Body of pancreas (tissue), 4 donors: ENCODE measurements at regions not wholly inside any gene's neighbourhood (a gene's known extent, or its start where the extent isn't known, plus 50 kb on each side); places are given as distances from the start of the nearest gene placed in this dataset.

ENCODE experiments used
- ATAC-seq: fragments of 150-250 bp; one replicate; pipeline ENCODE4 v1.9.1; 2016
- DNase-seq, 4 donors: peaks; one replicate each; pipeline ENCODE4 v3.0.0-alpha.2; 2019
- H3K27ac ChIP-seq, 4 donors: fragments of 200-600 bp; sonication (generic); 1 replicate in 3 of 4; 2 replicates in 1 of 4; pipeline versions ENCODE4 v1.5.1 to v1.6.1; 2016 to 2019; ENCODE audit warnings: mild to moderate bottlenecking in 1 of 4, mixed read lengths in 1 of 4, moderate library complexity in 1 of 4
- H3K27me3 ChIP-seq, 2 donors: fragments of 200-600 bp; sonication (generic); one replicate each; pipeline ENCODE4 v1.6.0; 2016; ENCODE audit warnings: mild to moderate bottlenecking in 1 of 2
- H3K36me3 ChIP-seq, 2 donors: fragments of 200-600 bp; sonication (generic); replicated peaks in 1 of 2; 2 replicates each; pipeline ENCODE4 v1.5.1; 2016; ENCODE audit warnings: low read depth in 2 of 2; ENCODE audit not compliant: insufficient read depth in 1 of 2
- H3K4me1 ChIP-seq: fragments of 200-600 bp; sonication (generic); one replicate; pipeline ENCODE4 v1.6.0; 2016
- H3K4me3 ChIP-seq, 2 donors: fragments of 200-600 bp; sonication (generic); 1 replicate in 1 of 2; 2 replicates in 1 of 2; pipeline ENCODE4 v1.5.1; 2016 to 2019
- H3K9me3 ChIP-seq, 3 donors: fragments of 200-600 bp; sonication (generic); 1 replicate in 2 of 3; 2 replicates in 1 of 3; pipeline ENCODE4 v1.5.1; 2016
- CTCF ChIP-seq, 7 experiments: fragments of 450-650 bp in 4 of 7; fragments of 200-600 bp in 3 of 7; sonication (generic) in 3 of 7; IDR thresholded peaks; one replicate each; pipeline ENCODE4 v1.5.1; 2016 to 2019; ENCODE audit warnings: antibody characterized with exemption in 7 of 7
- POLR2A ChIP-seq, 3 donors: fragments of 450-650 bp; IDR thresholded peaks; one replicate each; pipeline ENCODE4 v1.6.1; 2016; ENCODE audit warnings: antibody characterized with exemption in 3 of 3, mild to moderate bottlenecking in 2 of 3
- WGBS, 2 donors: methylation state at CpG; one replicate each; pipeline ENCODE4 v1.1.5; 2017; 5-methylcytosine and 5-hydroxymethylcytosine counted together
- intact Hi-C: fragments of 100-400 bp; cut with DNase I; formaldehyde crosslinking; loops from one replicate; pipeline ENCODE4 v1.15.1; 2023

- H3K9me3 ChIP-seq = no peaks in the 10 kb centered on the region
- H3K4me1 ChIP-seq = no peaks in the 10 kb centered on the region
- DNase-seq (no peak), ATAC-seq (no peak)
- no peak for TF ChIP-seq POLR2A (IDR thresholded peaks at IDR 0.05)
- TF ChIP-seq CTCF (IDR thresholded peaks at IDR 0.05) = no peak
- H3K36me3 ChIP-seq = no peaks in the 10 kb centered on the region
- intact Hi-C loops = no loop called here
- no peaks in the 10 kb centered on the region for H3K27me3 ChIP-seq
- no peak overlapping the region for H3K27ac ChIP-seq
- no peak overlapping the region for H3K4me3 ChIP-seq
Observed at GRCh38 chr9:13786711-13787110, 507.2 kb upstream of the MPDZ start.

- DNase-seq (peak; percentile 12 to 34 (median 22)), ATAC-seq (no peak)
- WGBS, 2 donors = 73 to 88% methylated on average over 7 of the region's 7 CpGs
- Histone ChIP-seq H3K27me3 (no peaks in the 10 kb centered on the region), H3K4me1 (no peaks in the 10 kb centered on the region), H3K27ac (no peak overlapping the region), H3K36me3 (no peaks in the 10 kb centered on the region), H3K9me3 (no peaks in the 10 kb centered on the region), H3K4me3 (no peak overlapping the region)
- intact Hi-C loops = no loop called here
- TF ChIP-seq CTCF (IDR thresholded peaks at IDR 0.05) (no peak), POLR2A (IDR thresholded peaks at IDR 0.05) (no peak)
Observed at GRCh38 chr9:13786131-13786530, 506.6 kb upstream of the MPDZ start.

GRCh38 chr9:13779106-13779505 lies 499.6 kb upstream of the MPDZ start:
- no peaks in the 10 kb centered on the region for H3K27me3 ChIP-seq
- H3K9me3 ChIP-seq = no peaks in the 10 kb centered on the region
- no peak overlapping the region for H3K4me3 ChIP-seq
- no peak overlapping the region for H3K27ac ChIP-seq
- no peak for TF ChIP-seq POLR2A (IDR thresholded peaks at IDR 0.05)
- TF ChIP-seq CTCF (IDR thresholded peaks at IDR 0.05) = no peak
- no peaks in the 10 kb centered on the region for H3K4me1 ChIP-seq
- WGBS, 2 donors = 71 to 76% methylated on average over 5 of the region's 5 CpGs
- ATAC-seq (no peak), DNase-seq (no peak)
- intact Hi-C loops = no loop called here
- no peaks in the 10 kb centered on the region for H3K36me3 ChIP-seq

GRCh38 chr9:13778631-13779030 lies 499.1 kb upstream of the MPDZ start:
- Histone ChIP-seq H3K4me1 (no peaks in the 10 kb centered on the region), H3K27me3 (no peaks in the 10 kb centered on the region), H3K27ac (no peak overlapping the region), H3K9me3 (no peaks in the 10 kb centered on the region), H3K4me3 (no peak overlapping the region), H3K36me3 (no peaks in the 10 kb centered on the region)
- intact Hi-C loops = no loop called here
- TF ChIP-seq CTCF (IDR thresholded peaks at IDR 0.05) (no peak), POLR2A (IDR thresholded peaks at IDR 0.05) (no peak)
- ATAC-seq = no peak
- no peak for DNase-seq
- WGBS, 2 donors = 65 to 67% methylated on average over 4 of the region's 4 CpGs

- ATAC-seq (no peak), DNase-seq (no peak)
- intact Hi-C loops = no loop called here
- TF ChIP-seq POLR2A (IDR thresholded peaks at IDR 0.05) (no peak), CTCF (IDR thresholded peaks at IDR 0.05) (no peak)
- H3K9me3 ChIP-seq = no peaks in the 10 kb centered on the region
- no peak overlapping the region for H3K4me3 ChIP-seq
- 88 to 96% methylated on average over 3 of the region's 3 CpGs for WGBS, 2 donors
- no peaks in the 10 kb centered on the region for H3K27me3 ChIP-seq
- H3K36me3 ChIP-seq = no peaks in the 10 kb centered on the region
- H3K27ac ChIP-seq = no peak overlapping the region
- H3K4me1 ChIP-seq = no peaks in the 10 kb centered on the region
Observed at GRCh38 chr9:13770956-13771355, 491.5 kb upstream of the MPDZ start.
